ENCODE measurements at regions not wholly inside any gene's neighbourhood (a gene's known extent, or its start where the extent isn't known, plus 50 kb on each side); places are given as distances from the start of the nearest gene placed in this dataset.

DNA sequence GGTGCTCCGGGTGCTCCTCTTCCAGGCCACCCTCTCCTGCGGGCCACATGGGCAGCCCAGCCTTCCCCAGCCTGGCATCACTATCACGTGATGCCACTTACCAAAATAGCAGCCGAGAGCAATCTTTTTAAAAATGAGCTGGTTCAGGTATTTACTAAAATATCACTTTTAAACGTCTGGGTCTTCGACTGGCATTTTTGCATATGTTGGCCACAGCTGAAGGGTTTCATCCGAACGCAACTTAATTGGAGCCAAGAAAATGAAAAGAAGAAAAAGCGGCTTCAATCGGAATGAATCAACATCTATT is 94.6 kb upstream of the ANO1 start:
- TF ChIP-seq PAX5 (IDR thresholded peaks at IDR 0.05; ENCODE audit: insufficient read depth, low read length, severe bottlenecking) (no peak), TAF1 (IDR thresholded peaks at IDR 0.05; ENCODE audit: low read depth, low read length) (no peak), POLR2A (IDR thresholded peaks at IDR 0.05; ENCODE audit: low read depth, low read length) (no peak), POU2F2 (IDR thresholded peaks at IDR 0.05; ENCODE audit: low read depth, low read length) (no peak), POLR2AphosphoS5 (IDR thresholded peaks at IDR 0.05; ENCODE audit: low read depth, low read length) (no peak), SPI1 (IDR thresholded peaks at IDR 0.05; ENCODE audit: low read depth, low read length) (no peak)
- FAIRE-seq, result no peak
- DNase-seq (ENCODE audit: insufficient read length, low spot score), result no peak

DNA sequence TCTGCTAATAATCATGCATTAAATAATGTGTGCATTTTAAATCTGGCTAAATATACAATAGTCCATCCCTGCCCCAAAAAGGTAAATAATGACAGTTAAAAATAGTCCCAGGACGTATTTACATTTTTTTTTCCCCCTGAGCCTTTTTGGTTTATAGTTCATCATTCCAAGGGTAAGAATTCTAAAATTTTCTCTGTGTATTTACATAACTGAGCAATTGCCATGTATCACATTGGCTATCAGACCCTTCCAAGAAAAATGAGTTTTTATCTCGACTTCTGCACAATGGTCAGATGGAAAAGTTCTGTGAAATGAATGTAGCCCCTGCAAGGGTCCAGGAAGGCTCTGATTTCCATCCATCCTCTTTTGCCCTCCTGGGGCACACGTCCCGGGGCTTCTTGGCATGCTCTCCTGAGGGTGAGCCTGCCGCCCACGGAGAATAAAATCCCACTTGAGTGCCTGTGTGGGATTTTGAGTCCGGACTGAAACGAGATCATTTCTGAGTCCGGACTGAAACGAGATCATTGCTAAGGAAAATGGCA is 94.1 kb upstream of the ANO1 start:
- TF ChIP-seq POLR2AphosphoS5 (IDR thresholded peaks at IDR 0.05; ENCODE audit: low read depth, low read length), result no peak
- TF ChIP-seq PAX5 (IDR thresholded peaks at IDR 0.05; ENCODE audit: insufficient read depth, low read length, severe bottlenecking), result no peak
- TF ChIP-seq POU2F2 (IDR thresholded peaks at IDR 0.05; ENCODE audit: low read depth, low read length), result no peak
- DNase-seq (ENCODE audit: insufficient read length, low spot score) (no peak), FAIRE-seq (no peak)

DNA sequence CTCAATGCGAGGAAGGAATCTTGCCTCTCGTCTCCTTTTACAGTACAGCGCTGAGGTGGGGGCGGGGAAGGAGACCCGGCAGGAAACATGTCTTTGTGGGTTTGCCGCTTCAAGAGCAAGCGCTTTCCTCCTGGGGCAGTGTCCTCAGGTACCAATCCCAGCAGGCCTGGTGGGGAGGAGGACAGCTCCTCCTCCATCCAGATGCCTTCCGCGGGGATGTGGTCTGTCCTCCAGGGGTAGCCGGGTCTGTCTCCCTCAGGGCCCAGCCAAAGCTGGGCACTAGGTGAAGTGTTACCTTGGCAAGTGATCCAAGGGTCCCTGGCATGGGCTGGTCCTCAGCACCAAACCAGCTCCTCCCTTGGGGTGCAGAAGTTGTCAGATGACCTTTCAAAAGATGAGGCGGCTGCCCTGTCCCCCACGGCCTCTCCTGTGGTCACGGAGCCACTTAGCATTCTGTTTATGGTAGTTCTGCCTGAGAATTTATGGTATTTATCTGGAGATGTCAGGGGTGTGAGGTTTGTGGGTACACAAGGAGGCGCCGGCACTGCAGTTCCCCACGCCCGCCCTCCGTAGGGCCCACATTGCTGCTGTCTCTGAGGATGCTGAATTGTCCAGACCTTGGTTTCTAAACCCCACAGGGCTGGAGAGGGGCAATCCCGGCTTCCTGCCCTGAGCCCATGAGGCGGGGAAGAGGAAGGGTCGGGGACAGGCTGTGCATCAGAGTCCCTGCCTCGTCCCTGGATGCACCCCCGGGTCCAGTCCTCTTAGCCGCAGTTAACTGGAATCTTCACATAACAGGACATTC is 93.5 kb upstream of the ANO1 start:
- no peak for TF ChIP-seq TAF1 (IDR thresholded peaks at IDR 0.05; ENCODE audit: low read depth, low read length)
- TF ChIP-seq POLR2A (IDR thresholded peaks at IDR 0.05; ENCODE audit: low read depth, low read length), result no peak
- TF ChIP-seq POLR2AphosphoS5 (IDR thresholded peaks at IDR 0.05; ENCODE audit: low read depth, low read length), result no peak
- TF ChIP-seq PAX5 (IDR thresholded peaks at IDR 0.05; ENCODE audit: insufficient read depth, low read length, severe bottlenecking), result no peak
- TF ChIP-seq SPI1 (IDR thresholded peaks at IDR 0.05; ENCODE audit: low read depth, low read length), result no peak
- no peak for TF ChIP-seq POU2F2 (IDR thresholded peaks at IDR 0.05; ENCODE audit: low read depth, low read length)
- DNase-seq (ENCODE audit: insufficient read length, low spot score) (no peak), FAIRE-seq (no peak)

DNA sequence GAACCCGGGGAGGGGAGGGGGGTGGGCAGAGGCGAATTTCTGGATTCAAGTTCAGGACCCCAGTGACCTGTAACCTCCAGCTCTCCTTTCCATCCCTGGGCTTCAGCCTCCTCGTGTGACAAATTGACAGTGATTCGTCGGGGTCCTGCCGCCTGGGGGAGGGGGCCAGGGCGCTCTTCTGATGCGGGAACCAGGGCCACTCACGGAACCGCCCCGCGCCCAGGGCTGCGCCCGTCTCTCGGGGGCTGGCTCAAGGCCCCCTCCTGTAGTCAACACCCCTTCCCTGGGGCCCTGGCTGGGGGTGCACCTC is 92.8 kb upstream of the ANO1 start:
- DNase-seq (ENCODE audit: insufficient read length, low spot score) (no peak), FAIRE-seq (no peak)
- TF ChIP-seq PAX5 (IDR thresholded peaks at IDR 0.05; ENCODE audit: insufficient read depth, low read length, severe bottlenecking) (no peak), POLR2AphosphoS5 (IDR thresholded peaks at IDR 0.05; ENCODE audit: low read depth, low read length) (no peak), POLR2A (IDR thresholded peaks at IDR 0.05; ENCODE audit: low read depth, low read length) (no peak), SPI1 (IDR thresholded peaks at IDR 0.05; ENCODE audit: low read depth, low read length) (no peak), TAF1 (IDR thresholded peaks at IDR 0.05; ENCODE audit: low read depth, low read length) (no peak), POU2F2 (IDR thresholded peaks at IDR 0.05; ENCODE audit: low read depth, low read length) (no peak)

DNA sequence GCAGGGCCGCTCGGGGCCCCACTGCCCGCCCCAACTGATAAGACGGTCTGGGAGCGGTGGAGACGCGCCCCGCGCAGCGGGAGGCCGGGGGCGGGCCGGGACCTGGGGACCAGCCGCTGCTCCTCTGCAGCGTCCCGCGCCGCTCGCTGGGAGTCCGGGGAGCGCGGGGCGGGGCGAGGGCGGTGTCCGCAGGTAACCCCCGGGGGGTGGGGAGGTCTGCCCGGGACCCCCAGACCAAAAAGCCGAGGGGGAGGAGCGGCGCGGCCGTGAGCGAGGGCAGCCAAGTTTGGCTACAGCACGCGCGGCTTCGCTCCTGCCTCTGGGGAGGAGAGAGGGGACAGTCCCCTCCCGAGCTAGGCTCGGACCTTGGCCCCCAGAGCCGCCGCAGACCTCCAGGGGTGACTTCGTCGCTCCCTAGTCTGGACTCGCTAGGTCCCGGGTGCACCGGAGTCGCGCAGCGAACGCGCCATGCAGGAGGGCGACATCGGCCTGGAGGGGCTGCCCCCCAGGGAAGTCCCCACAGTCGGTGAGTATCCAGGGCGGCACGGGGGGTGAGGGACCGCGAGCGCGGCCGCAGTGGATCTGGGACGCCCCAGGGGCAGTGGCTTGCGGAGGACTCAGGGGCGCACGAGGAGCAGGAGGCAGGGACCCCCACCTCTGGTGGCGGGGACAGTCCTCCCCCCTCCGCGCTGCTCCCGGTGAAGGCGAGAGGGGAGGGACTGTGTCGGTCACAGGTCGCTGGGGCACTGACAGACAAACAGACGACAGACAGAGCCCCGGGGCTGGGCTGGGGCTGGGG is 92.3 kb upstream of the ANO1 start:
- DNase-seq (ENCODE audit: insufficient read length, low spot score), result no peak
- no peak for TF ChIP-seq TAF1 (IDR thresholded peaks at IDR 0.05; ENCODE audit: low read depth, low read length)
- no peak for TF ChIP-seq SPI1 (IDR thresholded peaks at IDR 0.05; ENCODE audit: low read depth, low read length)
- TF ChIP-seq PAX5 (IDR thresholded peaks at IDR 0.05; ENCODE audit: insufficient read depth, low read length, severe bottlenecking), result no peak
- TF ChIP-seq POLR2AphosphoS5 (IDR thresholded peaks at IDR 0.05; ENCODE audit: low read depth, low read length), result no peak
- no peak for TF ChIP-seq POLR2A (IDR thresholded peaks at IDR 0.05; ENCODE audit: low read depth, low read length)
- TF ChIP-seq POU2F2 (IDR thresholded peaks at IDR 0.05; ENCODE audit: low read depth, low read length), result no peak
- FAIRE-seq, result no peak

DNA sequence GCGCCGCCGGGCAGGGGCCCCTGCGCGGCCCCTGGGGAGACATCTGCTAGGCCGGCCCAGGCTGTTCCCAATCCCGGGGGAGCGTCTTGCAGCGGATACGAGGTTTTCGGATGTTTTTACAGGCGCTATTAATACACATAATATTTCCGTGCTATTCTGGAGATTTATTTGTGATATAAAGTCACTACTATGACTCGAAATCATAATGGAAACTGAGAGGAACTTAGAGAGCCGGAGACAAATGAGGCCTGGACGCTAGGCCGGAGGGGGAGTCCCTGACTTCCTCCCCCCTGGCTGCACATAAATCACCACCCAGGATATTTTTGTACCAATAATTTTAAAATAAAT is 91.7 kb upstream of the ANO1 start:
- no peak for DNase-seq (ENCODE audit: insufficient read length, low spot score)
- TF ChIP-seq POU2F2 (IDR thresholded peaks at IDR 0.05; ENCODE audit: low read depth, low read length), result no peak
- no peak for TF ChIP-seq TAF1 (IDR thresholded peaks at IDR 0.05; ENCODE audit: low read depth, low read length)
- TF ChIP-seq POLR2AphosphoS5 (IDR thresholded peaks at IDR 0.05; ENCODE audit: low read depth, low read length), result no peak
- TF ChIP-seq PAX5 (IDR thresholded peaks at IDR 0.05; ENCODE audit: insufficient read depth, low read length, severe bottlenecking), result no peak
- no peak for TF ChIP-seq POLR2A (IDR thresholded peaks at IDR 0.05; ENCODE audit: low read depth, low read length)
- TF ChIP-seq SPI1 (IDR thresholded peaks at IDR 0.05; ENCODE audit: low read depth, low read length), result no peak
- FAIRE-seq, result no peak

DNA sequence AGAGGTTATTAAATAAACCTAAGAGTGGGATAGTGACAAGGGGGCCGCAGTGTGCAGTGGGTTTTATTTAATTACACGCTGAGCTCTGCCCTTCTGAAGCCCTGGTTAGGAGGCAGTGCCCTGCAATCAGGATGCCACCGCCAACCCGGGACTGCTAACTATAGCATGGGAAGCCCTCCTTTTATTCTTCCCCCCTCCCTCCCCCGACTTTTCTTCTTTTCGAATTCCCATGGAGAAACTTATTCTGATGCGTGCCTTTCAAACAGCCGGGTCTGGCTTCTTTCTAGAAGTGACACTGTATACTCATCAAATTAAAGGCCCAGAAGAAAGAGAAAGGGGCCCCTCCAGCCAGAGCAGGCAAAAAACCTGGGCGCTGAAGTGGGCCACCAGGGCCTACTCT is 91.3 kb upstream of the ANO1 start:
- no peak for FAIRE-seq
- no peak for TF ChIP-seq SPI1 (IDR thresholded peaks at IDR 0.05; ENCODE audit: low read depth, low read length)
- no peak for TF ChIP-seq PAX5 (IDR thresholded peaks at IDR 0.05; ENCODE audit: insufficient read depth, low read length, severe bottlenecking)
- TF ChIP-seq POU2F2 (IDR thresholded peaks at IDR 0.05; ENCODE audit: low read depth, low read length), result no peak
- TF ChIP-seq TAF1 (IDR thresholded peaks at IDR 0.05; ENCODE audit: low read depth, low read length), result no peak
- TF ChIP-seq POLR2A (IDR thresholded peaks at IDR 0.05; ENCODE audit: low read depth, low read length), result no peak
- no peak for TF ChIP-seq POLR2AphosphoS5 (IDR thresholded peaks at IDR 0.05; ENCODE audit: low read depth, low read length)
- no peak for DNase-seq (ENCODE audit: insufficient read length, low spot score)

DNA sequence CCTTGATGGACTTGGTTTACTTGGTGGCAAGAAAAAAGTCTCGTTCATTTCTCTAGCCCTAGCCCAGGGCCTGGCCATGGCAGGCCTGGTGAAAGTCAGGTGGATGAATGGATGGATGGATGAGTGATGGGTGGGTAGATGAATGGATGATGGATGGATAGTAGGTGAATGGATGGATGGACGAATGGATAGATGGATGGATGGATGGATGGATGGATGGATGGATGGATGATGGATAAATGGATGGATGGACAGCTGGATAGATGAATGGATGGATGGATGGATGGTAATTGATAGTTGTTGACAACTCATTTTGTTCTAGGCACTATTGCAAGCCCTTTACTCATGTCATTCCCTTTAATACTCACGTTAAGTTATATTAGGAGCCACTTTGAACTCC is 86.1 kb upstream of the ANO1 start:
- no peak for FAIRE-seq
- TF ChIP-seq POU2F2 (IDR thresholded peaks at IDR 0.05; ENCODE audit: low read depth, low read length), result no peak
- TF ChIP-seq SPI1 (IDR thresholded peaks at IDR 0.05; ENCODE audit: low read depth, low read length), result no peak
- TF ChIP-seq PAX5 (IDR thresholded peaks at IDR 0.05; ENCODE audit: insufficient read depth, low read length, severe bottlenecking), result no peak
- TF ChIP-seq POLR2A (IDR thresholded peaks at IDR 0.05; ENCODE audit: low read depth, low read length), result no peak
- TF ChIP-seq TAF1 (IDR thresholded peaks at IDR 0.05; ENCODE audit: low read depth, low read length), result no peak
- TF ChIP-seq POLR2AphosphoS5 (IDR thresholded peaks at IDR 0.05; ENCODE audit: low read depth, low read length), result no peak
- DNase-seq (ENCODE audit: insufficient read length, low spot score), result no peak

DNA sequence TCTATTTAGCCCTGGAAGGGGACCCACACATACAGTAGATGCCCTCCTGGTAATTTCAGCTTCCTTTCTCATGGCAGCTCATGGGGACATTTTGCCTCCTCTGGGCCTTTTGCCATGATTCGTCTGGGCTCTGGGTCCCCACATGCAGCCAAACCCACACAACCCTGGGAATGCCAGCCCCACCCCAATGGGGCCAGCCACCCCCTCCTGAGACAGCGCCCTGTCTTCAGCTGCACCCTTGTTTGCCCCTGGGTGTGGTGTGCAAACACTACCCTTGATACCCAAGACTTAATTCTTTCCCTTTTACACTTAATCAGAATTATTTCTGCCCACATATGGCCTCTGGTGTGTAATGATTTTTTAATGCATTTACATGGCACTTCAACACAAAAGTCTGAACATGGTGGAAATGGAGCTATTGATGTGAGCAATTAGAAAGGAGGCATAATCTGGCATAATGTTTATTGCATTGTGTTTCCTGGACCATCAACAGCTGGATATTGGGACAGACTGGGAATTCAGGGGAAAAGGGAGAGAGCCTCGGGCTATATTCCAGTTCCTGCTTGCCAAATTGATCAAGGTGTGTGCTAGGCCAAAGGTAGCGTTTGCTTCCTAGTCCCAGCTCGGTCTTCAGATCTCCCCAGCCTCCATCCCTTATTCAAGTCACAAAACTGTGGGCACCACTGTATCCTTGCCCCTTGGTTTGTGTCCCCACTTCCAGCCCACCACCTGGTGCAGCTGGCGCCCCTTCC is 85.0 kb upstream of the ANO1 start:
- FAIRE-seq, result no peak
- DNase-seq (ENCODE audit: insufficient read length, low spot score), result no peak
- TF ChIP-seq POLR2A (IDR thresholded peaks at IDR 0.05; ENCODE audit: low read depth, low read length) (no peak), SPI1 (IDR thresholded peaks at IDR 0.05; ENCODE audit: low read depth, low read length) (no peak), POU2F2 (IDR thresholded peaks at IDR 0.05; ENCODE audit: low read depth, low read length) (no peak), TAF1 (IDR thresholded peaks at IDR 0.05; ENCODE audit: low read depth, low read length) (no peak), PAX5 (IDR thresholded peaks at IDR 0.05; ENCODE audit: insufficient read depth, low read length, severe bottlenecking) (no peak), POLR2AphosphoS5 (IDR thresholded peaks at IDR 0.05; ENCODE audit: low read depth, low read length) (no peak)

Measured in GM12891 (cell line).